Neural cell (in vitro differentiated cells): ENCODE measurements at regions not wholly inside any gene's neighbourhood (a gene's known extent, or its start where the extent isn't known, plus 50 kb on each side); places are given as distances from the start of the nearest gene placed in this dataset.

Experiments
- CTCF ChIP-seq: fragments of 450-650 bp; IDR thresholded peaks from 2 replicates; pipeline ENCODE4 v1.5.1; 2014; ENCODE audit warnings: antibody characterized with exemption, mild to moderate bottlenecking, moderate library complexity; ENCODE audit not compliant: poor library complexity, severe bottlenecking
- EP300 ChIP-seq: fragments of 450-650 bp; conservative IDR thresholded peaks from 2 replicates; pipeline ENCODE4 v1.6.1; 2014; ENCODE audit warnings: antibody characterized with exemption, mild to moderate bottlenecking, moderate library complexity; ENCODE audit not compliant: poor library complexity, severe bottlenecking
- MXI1 ChIP-seq: fragments of 450-650 bp; conservative IDR thresholded peaks from 2 replicates; pipeline ENCODE4 v1.6.1; 2014; ENCODE audit warnings: antibody characterized with exemption, mild to moderate bottlenecking; ENCODE audit not compliant: poor library complexity, severe bottlenecking
- RAD21 ChIP-seq: fragments of 450-650 bp; conservative IDR thresholded peaks from 2 replicates; pipeline ENCODE4 v1.6.1; 2014; ENCODE audit warnings: antibody characterized with exemption, mild to moderate bottlenecking, moderate library complexity
- SMC3 ChIP-seq: fragments of 450-650 bp; conservative IDR thresholded peaks from 2 replicates; pipeline ENCODE4 v1.6.1; 2014; ENCODE audit warnings: antibody characterized with exemption, mild to moderate bottlenecking, moderate library complexity; ENCODE audit not compliant: poor library complexity

- TF ChIP-seq CTCF: no peak
- no peak for TF ChIP-seq EP300
- no peak for TF ChIP-seq SMC3
- no peak for TF ChIP-seq RAD21
- TF ChIP-seq MXI1: no peak
These were observed 63.5 kb downstream of the TLNRD1 start for GRCh38 chr15:81064253-81064652.
